ENCODE measurements at regions not wholly inside any gene's neighbourhood (a gene's known extent, or its start where the extent isn't known, plus 50 kb on each side); places are given as distances from the start of the nearest gene placed in this dataset.

- peak; percentile 49; the same call in 1 of the 2 replicates for TF ChIP-seq PHF8 (conservative IDR thresholded peaks at IDR 0.05; ENCODE audit: low read depth, low read length)
- TF ChIP-seq SIN3A (conservative IDR thresholded peaks at IDR 0.05 in 1 of 2, IDR thresholded peaks at IDR 0.05 in 1 of 2; ENCODE audit: low read depth in 1 of 2, low read length in 2 of 2): no peak
- peak; percentile 48; the same call in 1 of the 2 replicates for TF ChIP-seq RBBP5 (IDR thresholded peaks at IDR 0.05; ENCODE audit: borderline replicate concordance, low read depth, low read length)
- no peak for TF ChIP-seq SP4 (IDR thresholded peaks at IDR 0.05; ENCODE audit: low read length)
- no peak for TF ChIP-seq BACH1 (IDR thresholded peaks at IDR 0.05; ENCODE audit: low read length)
- TF ChIP-seq ATF3 (IDR thresholded peaks at IDR 0.05; ENCODE audit: insufficient read depth, low read depth, low read length): no peak
- no peak for TF ChIP-seq GTF2F1 (IDR thresholded peaks at IDR 0.05; ENCODE audit: borderline replicate concordance, low read depth, low read length)
- no peak for TF ChIP-seq SIRT6 (IDR thresholded peaks at IDR 0.05; ENCODE audit: low read length)
- no peak for TF ChIP-seq CTCF (IDR thresholded peaks at IDR 0.05; ENCODE audit: control extremely low read depth in 1 of 3, insufficient read depth in 1 of 3, low read depth in 1 of 3, low read length in 3 of 3)
- TF ChIP-seq POU5F1 (IDR thresholded peaks at IDR 0.05; ENCODE audit: low read depth, low read length): no peak
- no peak for TF ChIP-seq HDAC6 (IDR thresholded peaks at IDR 0.05; ENCODE audit: low read depth, low read length)
- no peak for TF ChIP-seq GABPA (IDR thresholded peaks at IDR 0.05; ENCODE audit: borderline replicate concordance, insufficient read depth, low read length)
- peak; percentile 84 for TF ChIP-seq TAF1 (IDR thresholded peaks at IDR 0.05; ENCODE audit: low read depth, low read length)
- TF ChIP-seq E2F6 (IDR thresholded peaks at IDR 0.05): no peak
- TF ChIP-seq USF2 (IDR thresholded peaks at IDR 0.05; ENCODE audit: low read length): no peak
- no peak for TF ChIP-seq CEBPB (IDR thresholded peaks at IDR 0.05; ENCODE audit: low read depth, low read length)
- no peak for TF ChIP-seq EP300 (IDR thresholded peaks at IDR 0.05; ENCODE audit: borderline replicate concordance in 1 of 2, low read depth in 2 of 2, low read length in 2 of 2)
- no peak for TF ChIP-seq JUN (IDR thresholded peaks at IDR 0.05; ENCODE audit: low read depth, low read length)
- no peak for TF ChIP-seq SUZ12 (IDR thresholded peaks at IDR 0.05; ENCODE audit: low read length)
- TF ChIP-seq CBX8 (IDR thresholded peaks at IDR 0.05; ENCODE audit: borderline replicate concordance, low read depth, low read length): no peak
- no peak for TF ChIP-seq EGR1 (IDR thresholded peaks at IDR 0.05; ENCODE audit: borderline replicate concordance, low read depth, low read length)
Observed at GRCh38 chr13:22040810-22041364, 370.0 kb downstream of the FGF9 start (continued).
